AG09319 (cell line): ENCODE measurements at regions not wholly inside any gene's neighbourhood (a gene's known extent, or its start where the extent isn't known, plus 50 kb on each side); places are given as distances from the start of the nearest gene placed in this dataset.
"Not testable (repeated sequence)": the region's sequence is repeated elsewhere in the genome, so short reads cannot be mapped to it uniquely, and the experiment has no call there.

Experiments
- DNase-seq: peaks from one replicate; pipeline ENCODE4 v3.0.0-alpha.2; 2010; ENCODE audit warnings: low read depth; ENCODE audit errors: extremely low read depth
- CTCF ChIP-seq: IDR thresholded peaks from 2 replicates; pipeline ENCODE4 v1.5.1; 2011; ENCODE audit warnings: low read depth, mild to moderate bottlenecking, inconsistent platforms, low read length, moderate library complexity

GRCh38 chr2:192391041-192391440 is 196.3 kb upstream of the TMEFF2 start:
- DNase-seq: no peak
- TF ChIP-seq CTCF: no peak

- TF ChIP-seq CTCF: no peak
- DNase-seq: no peak
Measured at GRCh38 chr2:192390401-192390800, 195.7 kb upstream of the TMEFF2 start.

- not testable (repeated sequence) for DNase-seq
Measured at GRCh38 chr2:192384191-192384590, 189.5 kb upstream of the TMEFF2 start.

- no peak for DNase-seq
- no peak for TF ChIP-seq CTCF
Measured at GRCh38 chr2:192381082-192381481, 186.3 kb upstream of the TMEFF2 start.

- no peak for TF ChIP-seq CTCF
- no peak for DNase-seq
Measured at GRCh38 chr2:192379736-192380135, 185.0 kb upstream of the TMEFF2 start.

- no peak for DNase-seq
- TF ChIP-seq CTCF: no peak
Measured at GRCh38 chr2:192377173-192377572, 182.4 kb upstream of the TMEFF2 start.

- no peak for TF ChIP-seq CTCF
- DNase-seq: no peak
Measured at GRCh38 chr2:192373754-192374153, 179.0 kb upstream of the TMEFF2 start.

GRCh38 chr2:192373221-192373620 is 178.5 kb upstream of the TMEFF2 start:
- DNase-seq: no peak

More at GRCh38 chr2:192373221-192373620, 178.5 kb upstream of the TMEFF2 start:
- no peak for TF ChIP-seq CTCF
